GM12865 (cell line): ENCODE measurements at regions not wholly inside any gene's neighbourhood (a gene's known extent, or its start where the extent isn't known, plus 50 kb on each side); places are given as distances from the start of the nearest gene placed in this dataset.

Experiments
- DNase-seq: peaks from one replicate; pipeline ENCODE4 v3.0.0; 2010; ENCODE audit warnings: low read depth
- H3K4me3 ChIP-seq: 2 replicates; pipeline ENCODE4 v1.5.1; 2011; ENCODE audit warnings: mild to moderate bottlenecking, low read depth, low read length, control low read depth
- TF ChIP-seq, protein P1 (sequence below): IDR thresholded peaks from 2 replicates; pipeline ENCODE4 v1.5.1; 2011; ENCODE audit warnings: low read length, control low read depth, low read depth, inconsistent platforms; ENCODE audit not compliant: insufficient read depth; ENCODE audit errors: missing control alignments

DNA sequence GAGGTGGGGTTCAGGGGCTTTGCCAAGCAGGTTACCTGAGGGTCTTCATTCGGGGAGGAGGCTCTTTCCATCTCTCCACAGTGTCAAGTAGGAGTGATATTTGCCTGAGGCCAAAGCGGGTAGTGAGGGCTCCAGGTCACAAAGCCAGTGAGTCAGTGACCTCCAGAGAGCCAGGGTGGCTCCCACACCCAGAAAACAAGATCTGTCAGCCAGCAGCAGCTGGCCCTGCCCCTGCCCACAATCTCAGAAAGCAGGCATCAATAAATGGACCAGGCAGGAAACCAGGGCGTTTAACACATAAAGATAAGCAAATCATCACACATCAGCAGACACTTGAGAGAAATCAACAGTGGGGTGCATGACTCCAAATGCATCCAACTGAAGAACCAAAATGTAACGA, 250.8 kb downstream of the CDH26 start:
- H3K4me3 ChIP-seq: no peak overlapping the region
- TF ChIP-seq, protein P1, sequence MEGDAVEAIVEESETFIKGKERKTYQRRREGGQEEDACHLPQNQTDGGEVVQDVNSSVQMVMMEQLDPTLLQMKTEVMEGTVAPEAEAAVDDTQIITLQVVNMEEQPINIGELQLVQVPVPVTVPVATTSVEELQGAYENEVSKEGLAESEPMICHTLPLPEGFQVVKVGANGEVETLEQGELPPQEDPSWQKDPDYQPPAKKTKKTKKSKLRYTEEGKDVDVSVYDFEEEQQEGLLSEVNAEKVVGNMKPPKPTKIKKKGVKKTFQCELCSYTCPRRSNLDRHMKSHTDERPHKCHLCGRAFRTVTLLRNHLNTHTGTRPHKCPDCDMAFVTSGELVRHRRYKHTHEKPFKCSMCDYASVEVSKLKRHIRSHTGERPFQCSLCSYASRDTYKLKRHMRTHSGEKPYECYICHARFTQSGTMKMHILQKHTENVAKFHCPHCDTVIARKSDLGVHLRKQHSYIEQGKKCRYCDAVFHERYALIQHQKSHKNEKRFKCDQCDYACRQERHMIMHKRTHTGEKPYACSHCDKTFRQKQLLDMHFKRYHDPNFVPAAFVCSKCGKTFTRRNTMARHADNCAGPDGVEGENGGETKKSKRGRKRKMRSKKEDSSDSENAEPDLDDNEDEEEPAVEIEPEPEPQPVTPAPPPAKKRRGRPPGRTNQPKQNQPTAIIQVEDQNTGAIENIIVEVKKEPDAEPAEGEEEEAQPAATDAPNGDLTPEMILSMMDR: no peak
- no peak for DNase-seq

- TF ChIP-seq, protein P1: peak; percentile 65
- DNase-seq: peak; percentile 40
- no peak overlapping the region for H3K4me3 ChIP-seq
Observed at GRCh38 chr20:60210779-60211617, 252.8 kb downstream of the CDH26 start.

- H3K4me3 ChIP-seq: no peak overlapping the region
- TF ChIP-seq, protein P1: no peak
- DNase-seq: no peak
Observed at GRCh38 chr20:60211618-60212463, 253.6 kb downstream of the CDH26 start.

DNA sequence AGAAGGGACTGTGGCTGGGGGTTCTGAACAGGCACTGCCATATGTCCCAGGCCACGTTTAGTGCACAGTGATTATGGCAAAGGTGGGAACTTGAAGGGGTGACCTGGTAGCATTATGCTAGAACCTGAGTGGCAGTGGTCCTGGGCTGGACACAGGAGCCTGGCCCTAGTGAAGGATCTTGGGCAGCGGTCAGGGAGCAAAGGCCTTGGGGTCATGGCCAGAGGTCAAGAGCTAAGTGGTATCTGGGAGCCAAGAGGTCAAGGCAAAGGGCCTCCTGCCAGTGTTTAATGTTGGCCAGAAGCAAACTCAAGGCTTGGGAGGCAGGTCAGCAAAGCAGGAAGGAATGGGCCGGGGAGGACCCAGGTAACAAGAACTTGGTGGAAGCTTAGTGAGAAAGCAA, 254.5 kb downstream of the CDH26 start:
- TF ChIP-seq, protein P1: no peak
- DNase-seq: no peak
- H3K4me3 ChIP-seq: no peak overlapping the region

DNA sequence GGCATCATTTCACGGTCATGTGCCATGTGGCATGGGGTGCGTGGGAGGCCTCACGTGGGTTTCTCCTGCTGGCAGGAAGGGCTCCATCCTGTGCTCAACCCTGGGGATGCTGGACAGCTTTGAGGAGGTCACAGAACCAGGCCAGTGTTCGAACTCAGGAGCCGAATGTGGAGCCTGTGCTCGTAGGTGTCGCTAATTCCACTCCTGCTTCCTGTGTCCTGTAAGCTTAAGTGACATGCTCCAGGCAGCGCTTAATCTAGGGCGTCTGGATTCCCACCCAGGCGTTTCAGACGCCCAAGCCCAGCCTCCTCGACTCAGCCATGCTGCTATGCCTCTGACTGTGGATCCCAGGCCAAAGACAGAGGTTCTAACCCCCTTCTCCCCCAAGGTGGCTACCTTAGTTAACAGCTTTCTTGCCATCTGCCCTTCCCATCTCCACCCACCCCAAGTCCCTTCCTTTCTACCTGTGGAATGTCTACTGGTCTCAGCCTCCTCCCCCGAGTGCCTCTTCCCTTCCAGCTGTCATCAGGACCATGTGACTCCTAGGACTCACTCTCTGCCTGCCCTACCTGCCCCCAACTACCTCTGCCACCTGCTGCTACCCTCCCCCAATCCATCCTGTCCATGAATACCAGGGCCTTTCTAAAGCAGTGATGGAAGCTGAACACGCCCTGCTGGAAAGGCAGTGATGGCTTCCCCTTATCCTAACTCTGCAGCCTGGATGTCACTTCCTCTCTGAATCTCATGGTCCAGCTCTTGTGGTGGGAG, 255.1 kb downstream of the CDH26 start:
- DNase-seq: no peak
- no peak overlapping the region for H3K4me3 ChIP-seq
- TF ChIP-seq, protein P1: no peak

DNA sequence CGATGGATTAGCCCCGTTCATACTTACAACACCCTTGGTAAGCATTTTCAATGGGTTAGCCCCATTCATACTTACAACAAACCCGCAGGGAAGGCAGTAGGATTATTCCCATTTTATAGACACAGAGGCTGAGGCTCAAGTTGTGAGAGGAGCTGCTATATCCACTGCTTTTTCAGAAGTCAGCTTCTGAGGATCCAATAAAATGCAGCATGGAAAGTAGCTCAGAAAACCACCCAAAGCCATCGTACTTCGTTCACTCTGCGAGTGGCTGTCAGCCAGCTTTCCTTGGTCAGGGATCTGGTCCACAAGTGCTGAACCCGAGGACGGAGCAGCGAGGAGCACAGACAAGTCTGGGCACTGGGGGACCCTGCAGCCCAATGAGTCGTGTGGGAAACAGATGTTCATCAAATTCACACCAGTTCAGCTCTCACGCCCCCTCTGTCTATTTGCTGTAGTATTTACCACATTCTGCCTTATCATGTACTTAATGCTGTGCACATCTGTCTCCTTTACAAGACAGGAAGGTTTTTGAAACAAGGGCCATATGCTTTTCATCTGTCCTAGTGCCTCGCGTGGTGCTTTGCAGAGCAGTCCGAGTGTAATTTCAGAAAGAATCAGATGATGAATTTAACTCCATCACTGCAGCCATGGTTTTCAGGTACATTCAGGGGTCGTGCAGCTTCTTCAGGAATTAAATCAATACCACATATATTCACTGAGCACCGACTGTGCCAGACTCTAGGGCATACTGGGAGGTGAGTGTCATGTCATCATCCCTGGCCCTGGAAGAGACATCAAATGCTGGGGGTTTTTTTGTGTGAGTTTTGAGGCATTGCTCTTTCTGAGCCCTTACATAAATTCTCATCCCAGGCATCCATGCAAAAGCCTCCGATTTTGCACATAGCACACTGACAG, 256.9 kb downstream of the CDH26 start:
- TF ChIP-seq, protein P1: no peak
- DNase-seq: no peak

More for the DNA sequence above, 256.9 kb downstream of the CDH26 start:
- H3K4me3 ChIP-seq: no peak overlapping the region
